NCI-H1105 (cell line): ENCODE measurements at regions not wholly inside any gene's neighbourhood (a gene's known extent, or its start where the extent isn't known, plus 50 kb on each side); places are given as distances from the start of the nearest gene placed in this dataset.

ENCODE experiments used
- DNase-seq: peaks from one replicate; lab custom pipeline; 2025; lab: John Stamatoyannopoulos, UW

- no peak for DNase-seq
Observed at GRCh38 chr12:115357681-115358080, 673.7 kb upstream of the TBX3 start.

DNA sequence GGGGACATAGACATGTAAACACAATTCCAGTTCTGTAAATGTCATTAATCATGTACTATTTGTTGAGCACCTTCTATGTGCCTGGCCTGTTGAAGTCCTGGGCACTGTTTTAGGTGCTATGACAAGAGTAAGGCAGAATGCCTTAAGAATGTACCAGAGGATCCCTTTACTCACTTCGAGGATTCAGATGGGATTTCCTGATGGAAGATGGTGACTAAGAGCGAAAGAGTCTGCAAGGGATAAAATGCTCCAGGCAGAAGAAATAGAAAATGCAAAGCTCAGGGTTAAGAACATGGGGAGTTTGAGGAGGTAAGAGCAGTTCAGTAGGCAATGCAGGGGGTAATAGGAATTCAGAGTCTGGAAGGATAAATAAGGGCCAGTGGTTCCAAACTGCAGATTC is 671.3 kb upstream of the TBX3 start:
- no peak for DNase-seq

DNA sequence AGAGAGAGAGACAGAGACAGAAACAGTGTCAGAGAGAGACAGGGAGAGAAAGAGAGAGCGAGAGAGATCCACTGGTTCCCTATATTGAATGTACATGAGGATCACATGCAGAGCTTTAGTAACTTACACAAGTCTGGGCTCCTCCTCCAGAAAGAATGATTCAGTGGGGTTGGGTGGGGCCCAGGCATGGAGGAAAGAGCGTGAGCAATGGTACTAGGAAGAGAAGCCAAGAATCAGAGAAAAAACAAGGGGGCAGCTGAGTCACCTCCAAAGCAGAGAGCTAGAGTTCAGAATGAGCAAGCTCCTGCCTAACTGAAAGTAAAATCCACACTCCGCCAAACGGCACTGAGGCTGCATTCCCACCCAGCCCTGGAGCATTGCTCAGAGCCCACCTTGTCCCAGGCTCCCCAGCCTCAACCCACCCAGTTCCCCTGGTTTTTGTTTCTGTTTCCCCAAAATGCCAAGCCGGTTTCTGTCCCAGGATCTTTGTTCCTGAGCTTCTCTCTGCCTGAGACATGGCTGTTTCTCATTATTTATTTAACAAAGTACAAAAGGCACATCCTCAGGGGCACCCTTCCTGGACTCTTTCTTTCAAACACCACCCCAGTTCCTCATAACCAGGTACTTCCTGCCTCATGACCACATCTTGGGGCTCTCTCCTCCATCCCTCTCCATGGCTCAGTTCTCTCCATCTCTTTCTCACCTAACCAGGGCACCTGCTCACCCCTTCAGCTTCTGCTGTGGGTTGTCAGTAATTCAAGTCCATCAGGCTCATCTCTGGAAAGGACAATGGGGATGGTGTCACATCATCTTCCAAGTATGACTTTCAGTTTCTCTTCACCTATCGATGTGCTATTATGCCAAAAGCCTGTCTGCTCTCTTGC is 670.3 kb upstream of the TBX3 start:
- DNase-seq, result no peak

- DNase-seq, result no peak
Observed at GRCh38 chr12:115353467-115353866, 669.5 kb upstream of the TBX3 start.

GRCh38 chr12:115351514-115352077 is 667.6 kb upstream of the TBX3 start:
- DNase-seq, result no peak

DNA sequence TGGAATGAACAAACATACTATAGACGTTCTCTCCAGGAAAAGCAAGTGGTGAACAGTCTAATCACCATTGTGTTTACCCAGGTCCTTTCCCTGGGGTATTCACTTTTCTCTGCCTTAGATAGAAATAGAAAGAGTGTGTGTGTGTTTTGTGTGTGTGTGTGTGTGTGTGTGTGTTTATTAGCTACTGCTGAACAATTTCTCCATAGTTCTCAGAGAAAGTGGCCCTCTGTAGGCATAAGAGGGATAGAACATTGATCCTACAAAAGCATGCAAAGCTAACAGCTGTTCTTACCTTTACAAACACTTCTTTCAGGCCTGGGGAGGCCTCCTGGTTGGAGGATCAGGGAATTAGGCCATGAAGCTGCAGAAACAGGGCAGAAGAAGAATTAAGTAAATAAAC is 665.7 kb upstream of the TBX3 start:
- DNase-seq, result no peak

DNA sequence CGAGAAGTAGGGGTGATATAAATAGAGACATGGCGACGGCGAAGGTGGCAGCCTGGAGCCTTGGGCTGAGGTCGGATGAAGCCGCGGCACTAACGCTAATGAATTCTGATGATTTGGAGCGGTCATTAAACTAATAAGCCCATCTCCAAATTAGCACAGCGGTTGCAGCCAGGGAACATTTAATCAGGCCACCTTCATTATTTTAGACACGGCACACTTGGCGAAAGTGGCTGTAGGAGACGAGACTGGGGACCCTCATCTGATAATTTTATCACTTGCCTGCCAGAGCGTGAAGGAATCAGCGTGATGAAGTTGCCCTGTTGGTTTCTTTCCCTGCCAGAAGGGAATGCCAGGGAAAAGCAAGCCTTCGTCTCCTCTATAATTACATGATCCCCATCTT is 664.3 kb upstream of the TBX3 start:
- no peak for DNase-seq

DNA sequence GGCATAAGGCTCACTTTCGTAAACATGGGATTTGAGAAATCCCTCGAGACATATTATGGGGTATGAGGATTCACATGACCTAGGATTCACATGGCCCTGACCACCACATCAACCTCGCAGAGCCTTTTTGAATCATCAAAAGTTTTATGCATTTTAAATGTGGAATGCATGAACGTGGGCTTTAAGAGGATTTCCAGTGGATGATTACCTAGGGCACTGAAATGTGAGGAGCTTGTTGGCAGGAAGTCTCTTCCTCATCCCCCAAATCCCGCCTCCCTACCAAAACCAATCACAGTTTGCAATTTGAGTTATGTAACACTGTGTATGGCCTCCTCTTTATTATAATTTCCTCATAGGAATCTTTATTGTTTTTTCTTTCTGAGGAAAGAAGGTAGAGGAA is 659.6 kb upstream of the TBX3 start:
- no peak for DNase-seq

DNA sequence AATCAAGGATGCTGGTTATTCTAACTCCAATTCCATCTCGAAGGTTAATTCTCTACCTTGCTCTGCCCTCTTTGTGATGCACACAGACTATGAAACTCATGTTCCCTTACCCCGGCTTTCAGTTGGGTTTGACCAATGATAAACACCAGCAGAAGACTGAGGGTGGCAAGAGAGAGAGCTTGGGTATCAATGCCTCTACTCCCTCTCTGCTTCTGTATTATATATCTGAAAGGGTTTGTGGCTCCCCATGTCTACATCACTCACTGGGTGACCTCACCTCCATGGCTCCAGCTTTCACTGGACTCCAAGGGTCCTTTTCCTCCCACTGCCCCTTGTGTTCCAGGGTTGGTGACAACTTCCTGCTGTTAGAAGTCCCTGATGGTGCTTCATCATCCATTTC is 659.0 kb upstream of the TBX3 start:
- no peak for DNase-seq

GRCh38 chr12:115341442-115341841 is 657.5 kb upstream of the TBX3 start:
- no peak for DNase-seq

DNA sequence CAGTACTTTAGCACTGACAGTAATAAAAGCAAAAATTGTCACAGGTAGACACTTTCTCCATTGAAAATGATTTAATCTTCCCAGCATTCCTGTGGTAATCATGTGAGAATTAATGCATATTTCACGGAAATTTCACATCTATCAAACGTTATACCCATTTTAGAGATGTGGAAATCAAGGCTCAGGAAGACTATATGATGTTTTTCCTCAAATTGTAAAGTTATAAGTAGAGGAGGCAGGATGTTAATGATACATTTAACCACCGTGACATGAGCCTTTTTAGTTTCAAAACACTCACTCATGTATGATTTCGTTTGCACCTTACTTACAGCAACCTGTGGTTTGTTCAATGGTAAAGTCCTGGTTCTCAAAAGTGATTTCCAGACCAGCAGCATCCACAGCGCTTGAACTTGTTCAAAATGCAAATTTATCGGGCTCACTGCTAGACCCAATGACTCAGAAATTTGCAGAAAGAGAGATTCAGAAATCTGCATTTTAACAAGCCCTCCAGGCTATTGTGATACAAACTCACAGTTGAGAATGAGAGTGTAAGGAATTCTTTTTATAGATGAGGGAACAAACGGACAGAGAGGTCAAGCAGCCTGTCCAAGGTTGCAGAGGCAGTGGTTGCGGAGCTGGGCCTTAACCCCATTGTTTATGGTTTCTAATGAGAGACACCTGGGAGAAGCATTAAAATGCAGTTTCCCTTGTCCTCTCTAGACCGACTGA is 654.8 kb upstream of the TBX3 start:
- no peak for DNase-seq

DNA sequence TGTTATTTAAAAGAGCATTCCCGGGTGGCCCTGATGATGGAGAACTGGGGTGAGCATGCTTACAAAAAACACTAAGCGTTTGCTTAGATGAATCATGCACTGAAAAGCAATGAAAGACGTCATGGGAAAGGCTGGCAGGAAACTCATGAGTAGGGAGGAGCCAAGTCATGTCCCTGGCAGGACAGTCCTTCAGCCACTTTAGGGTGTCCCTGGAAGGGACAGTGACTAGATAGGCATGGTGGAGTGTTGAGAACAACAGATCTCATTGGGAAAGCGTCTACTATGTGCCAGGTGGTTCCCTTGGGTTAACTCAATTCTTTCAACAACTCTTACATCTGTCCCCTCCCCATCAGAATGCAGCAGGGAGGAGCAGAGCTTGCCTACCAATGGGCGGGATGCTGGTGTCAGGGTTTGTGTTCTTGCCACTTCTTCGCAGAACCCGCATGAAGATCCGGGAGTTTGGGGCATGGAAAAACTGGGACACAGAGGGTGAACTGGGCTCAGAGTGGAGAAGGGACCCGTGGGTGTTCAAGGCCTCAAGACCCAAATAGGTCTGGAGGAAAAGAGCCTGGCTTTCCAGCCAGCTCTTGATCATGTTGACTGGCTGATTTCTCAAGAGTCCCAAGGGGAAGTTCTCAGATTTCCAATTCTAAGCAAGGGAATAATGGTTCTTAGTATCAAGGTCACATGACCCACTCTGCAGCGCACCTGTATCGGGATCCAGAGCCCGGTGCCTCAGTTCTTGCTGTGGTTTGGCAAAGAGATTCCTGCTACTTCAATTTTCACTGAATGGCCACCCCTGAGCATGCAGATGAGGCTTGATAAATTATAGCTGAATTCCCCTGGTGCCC is 653.9 kb upstream of the TBX3 start:
- no peak for DNase-seq

GRCh38 chr12:115336506-115336905 is 652.5 kb upstream of the TBX3 start:
- DNase-seq, result no peak

DNA sequence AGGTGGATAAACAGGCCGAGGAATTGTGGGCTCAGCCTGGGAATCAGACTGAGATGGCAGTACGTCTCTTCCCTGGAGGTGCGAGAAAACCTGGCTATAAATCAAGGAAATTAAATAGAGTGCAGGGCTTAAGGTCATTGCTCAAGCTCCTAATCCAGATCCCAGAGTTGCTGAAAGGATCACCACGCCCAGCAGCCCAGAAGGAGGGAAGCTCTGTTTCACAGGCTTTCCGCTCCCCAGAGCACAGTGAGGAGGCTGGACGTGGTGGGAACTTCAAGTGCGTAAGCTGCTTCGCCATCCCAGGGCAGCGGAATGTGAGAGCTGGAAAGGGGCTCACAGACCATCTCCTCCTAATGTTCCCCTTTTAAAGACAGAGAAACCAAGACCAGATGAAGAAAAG is 651.6 kb upstream of the TBX3 start:
- DNase-seq, result no peak

- no peak for DNase-seq
Observed at GRCh38 chr12:115335048-115335447, 651.1 kb upstream of the TBX3 start.

DNA sequence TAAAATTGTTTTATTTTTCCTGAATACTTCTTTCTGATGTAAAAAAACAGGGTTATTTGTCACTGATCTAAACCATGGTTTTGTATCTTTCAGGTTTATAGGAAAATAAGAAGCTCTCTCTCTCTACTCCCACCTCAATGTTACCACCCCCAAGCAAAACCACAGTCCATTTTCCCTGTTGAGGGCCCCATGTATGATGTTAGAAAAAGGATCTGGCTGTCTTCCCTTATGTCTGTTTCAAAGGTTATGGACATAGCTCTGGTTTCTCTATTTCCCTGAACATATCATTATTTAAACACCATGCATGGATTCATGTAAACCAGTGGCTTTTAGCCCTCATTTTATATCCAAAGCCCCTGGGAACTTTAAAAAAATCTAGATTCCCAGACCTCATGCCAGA is 649.0 kb upstream of the TBX3 start:
- DNase-seq, result no peak

DNA sequence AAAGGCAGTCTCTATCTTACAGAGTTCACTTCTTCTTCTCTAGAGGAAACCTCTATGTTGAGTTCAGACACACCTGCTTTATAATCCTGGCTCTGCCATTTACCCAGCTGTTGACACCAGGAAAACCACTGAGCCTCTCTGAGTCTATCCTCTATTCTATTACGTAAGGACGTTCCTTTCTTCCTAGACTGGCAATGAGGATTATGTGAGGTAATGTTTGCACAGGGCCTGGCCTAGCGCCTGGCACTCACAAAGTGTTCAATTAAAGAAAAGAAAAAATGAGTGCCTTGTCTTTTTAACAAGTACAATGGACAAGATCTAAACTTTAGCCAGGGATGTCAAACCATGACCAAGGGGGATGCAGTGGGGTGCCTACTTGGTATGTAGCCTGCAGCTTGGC is 641.9 kb upstream of the TBX3 start:
- no peak for DNase-seq

DNA sequence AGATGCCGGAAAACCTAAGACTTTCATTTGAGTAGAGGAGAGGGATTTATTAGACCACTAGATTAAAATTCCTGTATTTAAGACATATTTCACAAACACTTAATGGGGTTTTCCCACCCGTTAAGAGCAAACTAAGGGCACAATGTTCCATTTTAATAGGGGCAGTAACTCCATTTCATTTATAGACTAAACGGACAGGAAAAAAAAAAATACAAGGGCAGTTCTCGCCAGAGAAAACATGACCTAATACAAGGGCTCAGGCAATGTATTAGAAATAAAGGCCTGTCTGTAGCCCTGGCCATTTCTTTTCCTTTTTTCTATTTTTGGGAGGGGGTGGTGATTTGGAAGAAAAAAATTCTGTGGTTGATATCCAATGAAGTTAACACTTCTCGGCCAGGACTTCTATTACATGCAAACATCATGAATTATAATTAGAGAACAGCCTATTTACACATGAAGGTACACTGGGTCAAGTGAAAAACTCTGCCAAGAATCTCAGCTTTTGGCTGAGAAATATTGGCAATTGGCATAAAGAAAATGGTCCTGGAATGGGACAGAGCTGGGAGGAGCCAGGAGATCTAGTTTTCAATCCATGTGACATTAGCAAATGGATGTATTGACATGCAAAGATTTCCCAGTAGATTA is 641.1 kb upstream of the TBX3 start:
- no peak for DNase-seq

GRCh38 chr12:115323223-115323905 is 639.4 kb upstream of the TBX3 start:
- DNase-seq, result no peak

- no peak for DNase-seq
Observed at GRCh38 chr12:115322275-115322674, 638.3 kb upstream of the TBX3 start.

DNA sequence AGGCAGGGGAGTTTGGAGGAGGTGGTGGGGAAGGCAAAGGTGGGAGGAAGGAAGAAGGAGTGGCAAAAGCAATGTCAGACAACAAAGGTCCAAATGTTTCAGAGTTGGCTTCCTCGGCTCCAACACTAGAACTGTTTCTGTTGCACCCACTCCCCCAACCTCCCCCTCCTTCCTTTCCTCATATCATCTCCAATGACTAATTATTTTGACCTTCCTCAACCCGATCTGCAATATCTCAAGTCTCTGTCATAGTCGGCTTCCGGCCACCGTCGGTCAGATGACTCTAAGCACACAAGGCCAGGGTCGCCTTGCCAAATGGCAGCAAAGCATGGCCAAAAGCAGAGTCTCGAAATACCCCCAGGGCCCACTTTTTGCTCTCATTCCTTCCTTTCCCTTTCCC is 637.0 kb upstream of the TBX3 start:
- DNase-seq, result no peak
